ENCODE measurements at regions not wholly inside any gene's neighbourhood (a gene's known extent, or its start where the extent isn't known, plus 50 kb on each side); places are given as distances from the start of the nearest gene placed in this dataset.

DNA sequence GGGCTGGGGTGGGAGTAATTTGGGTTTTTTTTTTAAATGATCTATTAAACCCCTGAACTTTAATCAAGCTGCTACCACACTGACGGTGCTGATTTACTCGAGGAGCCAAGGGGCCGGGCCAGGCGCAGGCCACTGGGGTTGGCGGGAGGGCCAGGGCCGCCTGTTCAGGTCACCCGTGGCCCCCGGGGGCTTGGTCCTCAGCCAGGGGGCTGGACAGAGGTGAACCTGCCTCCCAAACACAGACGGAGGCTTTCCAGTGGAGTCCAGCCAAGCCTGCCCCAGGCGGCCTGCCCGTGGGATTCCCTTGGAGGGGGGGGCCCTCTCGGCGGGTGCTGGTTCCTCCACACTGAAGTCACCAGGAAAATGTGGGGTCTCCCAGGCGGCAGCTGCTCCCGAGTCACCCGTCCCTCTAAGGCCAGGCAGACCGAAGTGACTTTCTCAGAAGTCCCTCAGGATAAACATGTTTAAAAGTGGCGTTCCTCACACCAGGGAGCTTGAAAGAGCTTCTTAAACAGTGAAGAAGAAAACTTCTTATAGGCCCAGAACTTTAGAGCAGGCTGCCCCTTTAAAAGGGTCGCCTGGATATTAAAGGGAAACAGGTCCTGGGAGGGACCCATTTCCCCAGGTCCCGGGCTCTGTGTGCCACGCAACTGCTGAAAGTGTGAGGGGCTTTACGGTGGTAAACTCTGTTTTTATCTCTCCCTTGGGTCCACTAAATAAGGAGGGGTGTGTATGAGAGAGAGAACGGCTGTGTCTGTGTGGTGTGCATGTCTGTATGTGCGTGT, 167.2 kb upstream of the GSC start:
- Histone ChIP-seq H3K36me3 (no peaks in the 10 kb centered on the region), H3K4me1 (ENCODE audit: low read depth) (peaks cover 11% of the 10 kb centered on the region), H3K9me3 (ENCODE audit: low read depth) (no peaks in the 10 kb centered on the region), H3K27me3 (peaks cover 6% of the 10 kb centered on the region), H3K4me3 (no peak overlapping the region), H3K27ac (no peak overlapping the region)
- TF ChIP-seq CTCF (IDR thresholded peaks at IDR 0.05; ENCODE audit: low read depth, low read length), result no peak
- peak in 1 of 2 donors; percentile 20 for DNase-seq (ENCODE audit: low read depth in 1 of 2, low spot score in 1 of 2)

GRCh38 chr14:94936401-94936892, 166.5 kb upstream of the GSC start:
- no peak overlapping the region for H3K4me3 ChIP-seq
- no peak for TF ChIP-seq CTCF (IDR thresholded peaks at IDR 0.05; ENCODE audit: low read depth, low read length)
- peaks cover 13% of the 10 kb centered on the region for H3K27me3 ChIP-seq
- peak in 1 of 2 donors; percentile 83 for DNase-seq (ENCODE audit: low read depth in 1 of 2, low spot score in 1 of 2)
- H3K4me1 ChIP-seq (ENCODE audit: low read depth), result peaks cover 11% of the 10 kb centered on the region
- H3K27ac ChIP-seq, result no peak overlapping the region
- H3K36me3 ChIP-seq, result no peaks in the 10 kb centered on the region
- H3K9me3 ChIP-seq (ENCODE audit: low read depth), result no peaks in the 10 kb centered on the region

DNA sequence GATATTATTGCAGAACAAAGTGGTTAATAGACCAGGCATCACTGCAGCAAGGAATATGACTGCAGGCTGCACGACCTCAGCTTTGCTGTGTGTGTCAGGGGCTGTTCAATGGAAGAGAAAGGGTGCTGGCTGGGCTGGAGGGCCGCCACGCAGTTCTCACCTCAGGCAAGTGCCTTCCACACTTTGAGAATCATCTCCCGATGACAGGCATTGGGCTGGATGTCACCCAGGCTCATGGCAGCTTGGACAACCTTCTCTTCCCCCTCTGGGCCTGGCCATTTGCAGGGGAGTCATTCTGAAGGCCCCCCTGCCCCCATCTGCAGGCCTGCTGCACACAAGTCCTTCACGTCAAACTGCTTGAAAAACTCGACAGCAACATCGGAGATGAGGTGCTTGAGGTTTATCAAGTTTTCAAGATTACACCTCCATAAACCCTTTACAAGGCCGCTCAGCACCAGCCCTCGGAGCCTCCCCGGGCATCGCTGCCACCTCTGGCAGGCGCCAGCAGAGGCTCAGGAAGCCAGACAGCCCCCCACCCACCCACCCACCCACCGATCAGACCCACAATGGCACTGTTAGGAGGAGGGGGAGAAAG, 165.9 kb upstream of the GSC start:
- TF ChIP-seq CTCF (IDR thresholded peaks at IDR 0.05; ENCODE audit: low read depth, low read length), result no peak
- peaks cover 11% of the 10 kb centered on the region for H3K4me1 ChIP-seq (ENCODE audit: low read depth)
- H3K4me3 ChIP-seq, result no peak overlapping the region
- no peaks in the 10 kb centered on the region for H3K9me3 ChIP-seq (ENCODE audit: low read depth)
- peaks cover 15% of the 10 kb centered on the region for H3K27me3 ChIP-seq
- H3K36me3 ChIP-seq, result no peaks in the 10 kb centered on the region
- H3K27ac ChIP-seq, result no peak overlapping the region
- peak in 1 of 2 donors; percentile 40 for DNase-seq (ENCODE audit: low read depth in 1 of 2, low spot score in 1 of 2)

DNA sequence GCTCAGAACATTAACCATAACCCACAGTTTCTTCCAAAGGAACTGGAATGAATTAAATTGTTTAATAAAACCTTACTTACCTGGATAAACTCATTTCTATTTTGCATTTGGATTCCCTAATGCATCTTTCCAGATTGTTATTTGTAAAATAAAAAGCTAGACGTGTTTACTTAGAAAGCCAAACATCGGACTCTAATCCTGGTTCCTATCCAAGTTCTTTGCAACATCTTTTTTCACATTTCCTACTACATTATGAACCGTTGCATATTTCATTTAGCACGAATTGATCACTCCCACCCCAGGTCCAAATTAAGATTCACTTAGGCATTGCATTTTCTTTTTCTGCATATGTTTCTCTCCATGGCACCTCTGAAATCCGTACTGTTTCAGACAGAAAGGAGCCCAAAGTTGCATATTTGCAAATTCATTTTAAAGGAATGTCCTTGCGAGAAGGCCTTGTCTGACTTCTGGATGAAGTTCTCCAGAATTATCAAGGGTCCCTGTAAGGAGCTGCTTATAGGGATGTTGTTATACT, 164.4 kb upstream of the GSC start:
- DNase-seq (ENCODE audit: low read depth in 1 of 2, low spot score in 1 of 2), result no peak
- no peaks in the 10 kb centered on the region for H3K36me3 ChIP-seq
- TF ChIP-seq CTCF (IDR thresholded peaks at IDR 0.05; ENCODE audit: low read depth, low read length), result no peak

GRCh38 chr14:94933486-94933885, 163.6 kb upstream of the GSC start:
- Histone ChIP-seq H3K9me3 (ENCODE audit: low read depth) (no peaks in the 10 kb centered on the region), H3K4me1 (ENCODE audit: low read depth) (peaks cover 11% of the 10 kb centered on the region), H3K27me3 (peaks cover 15% of the 10 kb centered on the region), H3K36me3 (no peaks in the 10 kb centered on the region), H3K27ac (no peak overlapping the region), H3K4me3 (no peak overlapping the region)
- no peak for DNase-seq (ENCODE audit: low read depth in 1 of 2, low spot score in 1 of 2)
- no peak for TF ChIP-seq CTCF (IDR thresholded peaks at IDR 0.05; ENCODE audit: low read depth, low read length)

More for the DNA sequence above, 164.4 kb upstream of the GSC start:
- H3K4me1 ChIP-seq (ENCODE audit: low read depth), result peaks cover 11% of the 10 kb centered on the region
- H3K9me3 ChIP-seq (ENCODE audit: low read depth), result no peaks in the 10 kb centered on the region
- H3K27me3 ChIP-seq, result peaks cover 15% of the 10 kb centered on the region
- H3K27ac ChIP-seq, result no peak overlapping the region
- H3K4me3 ChIP-seq, result no peak overlapping the region

Measured in cardiac muscle cell (in vitro differentiated cells and primary cell).